GM21515 (cell line): ENCODE measurements at regions not wholly inside any gene's neighbourhood (a gene's known extent, or its start where the extent isn't known, plus 50 kb on each side); places are given as distances from the start of the nearest gene placed in this dataset.

Experiments
- ATAC-seq: cut with Tn5 transposase; IDR thresholded peaks from one replicate; pipeline ENCODE4 v1.9.1; 2021; ENCODE audit not compliant: unreplicated experiment

GRCh38 chr12:34340534-34341361, 318.5 kb downstream of the ALG10 start:
- no peak for ATAC-seq

- no peak for ATAC-seq
These were observed 319.1 kb downstream of the ALG10 start for GRCh38 chr12:34341362-34341733.

- ATAC-seq: no peak
These were observed 319.8 kb downstream of the ALG10 start for GRCh38 chr12:34342048-34342447.

GRCh38 chr12:34343345-34343744, 321.0 kb downstream of the ALG10 start:
- no peak for ATAC-seq

GRCh38 chr12:34343766-34344165, 321.5 kb downstream of the ALG10 start:
- ATAC-seq: no peak

GRCh38 chr12:34344851-34345522, 322.7 kb downstream of the ALG10 start:
- ATAC-seq: no peak

GRCh38 chr12:34345801-34346200, 323.5 kb downstream of the ALG10 start:
- no peak for ATAC-seq

- ATAC-seq: no peak
These were observed 324.2 kb downstream of the ALG10 start for GRCh38 chr12:34346372-34347034.

GRCh38 chr12:34347367-34347766, 325.1 kb downstream of the ALG10 start:
- no peak for ATAC-seq

- no peak for ATAC-seq
These were observed 325.8 kb downstream of the ALG10 start for GRCh38 chr12:34348064-34348463.

GRCh38 chr12:34348836-34349672, 326.8 kb downstream of the ALG10 start:
- ATAC-seq: no peak

GRCh38 chr12:34349673-34349961, 327.3 kb downstream of the ALG10 start:
- no peak for ATAC-seq

GRCh38 chr12:34350092-34351041, 328.1 kb downstream of the ALG10 start:
- no peak for ATAC-seq

GRCh38 chr12:34352098-34352497, 329.8 kb downstream of the ALG10 start:
- ATAC-seq: no peak

GRCh38 chr12:34354239-34355200, 332.2 kb downstream of the ALG10 start:
- no peak for ATAC-seq

- no peak for ATAC-seq
These were observed 334.1 kb downstream of the ALG10 start for GRCh38 chr12:34356233-34356987.

GRCh38 chr12:34357791-34358190, 335.5 kb downstream of the ALG10 start:
- no peak for ATAC-seq

- ATAC-seq: no peak
These were observed 335.9 kb downstream of the ALG10 start for GRCh38 chr12:34358198-34358597.
